Activated CD4-positive, alpha-beta memory T cell treated with anti-CD3 and anti-CD28 coated beads, Interleukin-2, amount 10 ng/mL, durations not matched to agents 7 days and 5 days (primary cell): ENCODE measurements at regions not wholly inside any gene's neighbourhood (a gene's known extent, or its start where the extent isn't known, plus 50 kb on each side); places are given as distances from the start of the nearest gene placed in this dataset.

Experiments
- CTCF ChIA-PET: fragments of 350-600 bp; sonication (Branson Sonifier 250); formaldehyde crosslinking; loops from one replicate; lab custom pipeline; 2021; ENCODE audit warnings: antibody characterized with exemption, inconsistent platforms; lab: Charles Lee
- POLR2A ChIA-PET: fragments of 350-600 bp; sonication (Branson Sonifier 250); formaldehyde crosslinking; loops from one replicate; lab custom pipeline; 2021; ENCODE audit warnings: antibody characterized with exemption; lab: Charles Lee
- DNase-seq: peaks from one replicate; pipeline ENCODE4 v3.0.0-alpha.2; 2020
- H3K27ac Mint-ChIP-seq: one replicate; pipeline ENCODE4 v1.8.0; 2021; ENCODE audit warnings: mild to moderate bottlenecking, mixed read lengths
- H3K27me3 Mint-ChIP-seq: one replicate; pipeline ENCODE4 v1.8.0; 2021; ENCODE audit warnings: mixed read lengths
- H3K36me3 Mint-ChIP-seq: one replicate; pipeline ENCODE4 v1.8.0; 2021; ENCODE audit warnings: low read depth, mixed read lengths
- H3K4me1 Mint-ChIP-seq: one replicate; pipeline ENCODE4 v1.8.0; 2021; ENCODE audit warnings: mixed read lengths
- H3K4me3 Mint-ChIP-seq: one replicate; pipeline ENCODE4 v1.8.0; 2021; ENCODE audit warnings: mild to moderate bottlenecking, mixed read lengths
- H3K9me3 Mint-ChIP-seq: one replicate; pipeline ENCODE4 v1.8.0; 2021; ENCODE audit warnings: mixed read lengths

DNA sequence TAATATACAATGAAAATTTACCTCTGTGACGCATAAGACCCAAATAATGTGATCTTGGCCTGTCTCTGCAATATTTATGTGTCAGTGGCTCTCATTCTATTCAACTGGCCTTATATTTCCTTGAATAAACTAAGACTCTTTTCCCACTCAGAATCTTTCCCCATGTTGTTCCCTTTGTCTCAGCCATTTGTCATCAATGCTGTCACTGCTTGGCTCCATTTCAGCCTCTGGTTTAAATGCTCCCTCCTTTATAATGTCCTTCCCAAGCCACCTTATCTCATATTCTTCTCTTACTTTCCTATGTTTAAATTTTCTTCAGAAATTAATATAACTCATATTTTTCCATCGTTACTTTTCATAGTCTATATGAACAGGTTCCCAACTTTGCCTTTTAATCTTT lies 158.3 kb upstream of the DTNA start:
- no peak overlapping the region for H3K4me3 Mint-ChIP-seq
- H3K9me3 Mint-ChIP-seq, result peaks cover 2% of the 10 kb centered on the region
- H3K36me3 Mint-ChIP-seq, result no peaks in the 10 kb centered on the region
- H3K27me3 Mint-ChIP-seq, result no peaks in the 10 kb centered on the region
- ChIA-PET POLR2A (no interaction called here), CTCF (no interaction called here)
- H3K27ac Mint-ChIP-seq, result no peak overlapping the region
- H3K4me1 Mint-ChIP-seq, result no peaks in the 10 kb centered on the region
- DNase-seq, result no peak

GRCh38 chr18:34562252-34562870 lies 147.7 kb upstream of the DTNA start:
- no peak overlapping the region for H3K27ac Mint-ChIP-seq
- no peaks in the 10 kb centered on the region for H3K4me1 Mint-ChIP-seq
- peaks cover 7% of the 10 kb centered on the region for H3K9me3 Mint-ChIP-seq
- ChIA-PET POLR2A (no interaction called here), CTCF (no interaction called here)
- DNase-seq, result no peak
- no peak overlapping the region for H3K4me3 Mint-ChIP-seq
- H3K36me3 Mint-ChIP-seq, result no peaks in the 10 kb centered on the region
- H3K27me3 Mint-ChIP-seq, result no peaks in the 10 kb centered on the region

DNA sequence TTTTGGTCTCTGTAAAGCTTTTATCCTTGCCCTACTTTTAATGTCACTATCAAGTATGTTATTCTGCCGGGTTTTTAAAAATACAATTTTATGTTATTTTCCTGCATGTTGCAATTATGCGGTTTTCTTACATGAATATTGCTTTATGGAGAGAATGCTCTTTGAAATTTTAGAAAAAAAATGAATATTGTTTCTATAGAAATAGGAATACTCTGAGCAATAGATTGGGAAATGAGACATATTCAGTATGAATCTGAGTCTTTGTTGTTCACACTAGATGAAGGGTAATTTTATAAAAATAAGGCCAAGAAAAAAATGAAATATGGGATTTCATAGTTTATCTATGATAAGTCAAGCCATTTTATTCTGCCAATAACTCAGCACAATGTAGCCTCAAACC lies 142.2 kb upstream of the DTNA start:
- Mint-ChIP-seq H3K4me3 (no peak overlapping the region), H3K36me3 (no peaks in the 10 kb centered on the region), H3K27ac (no peak overlapping the region), H3K4me1 (no peaks in the 10 kb centered on the region), H3K9me3 (peaks cover 3% of the 10 kb centered on the region), H3K27me3 (no peaks in the 10 kb centered on the region)
- ChIA-PET CTCF (no interaction called here), POLR2A (no interaction called here)
- DNase-seq, result no peak

GRCh38 chr18:34576622-34577021 lies 133.5 kb upstream of the DTNA start:
- H3K9me3 Mint-ChIP-seq, result peaks cover 4% of the 10 kb centered on the region
- CTCF ChIA-PET, result no interaction called here
- H3K27me3 Mint-ChIP-seq, result no peaks in the 10 kb centered on the region
- POLR2A ChIA-PET, result no interaction called here
- no peak overlapping the region for H3K4me3 Mint-ChIP-seq
- no peaks in the 10 kb centered on the region for H3K4me1 Mint-ChIP-seq
- DNase-seq, result no peak
- no peaks in the 10 kb centered on the region for H3K36me3 Mint-ChIP-seq
- no peak overlapping the region for H3K27ac Mint-ChIP-seq

GRCh38 chr18:34583895-34584294 lies 126.2 kb upstream of the DTNA start:
- no peaks in the 10 kb centered on the region for H3K27me3 Mint-ChIP-seq
- ChIA-PET CTCF (no interaction called here), POLR2A (no interaction called here)
- no peak overlapping the region for H3K4me3 Mint-ChIP-seq
- no peak overlapping the region for H3K27ac Mint-ChIP-seq
- DNase-seq, result no peak
- no peaks in the 10 kb centered on the region for H3K4me1 Mint-ChIP-seq
- no peaks in the 10 kb centered on the region for H3K36me3 Mint-ChIP-seq
- H3K9me3 Mint-ChIP-seq, result peaks cover 5% of the 10 kb centered on the region

GRCh38 chr18:34590503-34590902 lies 119.6 kb upstream of the DTNA start:
- ChIA-PET POLR2A (no interaction called here), CTCF (no interaction called here)

GRCh38 chr18:34591920-34592444 lies 118.1 kb upstream of the DTNA start:
- no peaks in the 10 kb centered on the region for H3K36me3 Mint-ChIP-seq
- H3K4me3 Mint-ChIP-seq, result no peak overlapping the region
- no peak overlapping the region for H3K27ac Mint-ChIP-seq
- DNase-seq, result no peak
- POLR2A ChIA-PET, result no interaction called here
- H3K27me3 Mint-ChIP-seq, result no peaks in the 10 kb centered on the region
- H3K4me1 Mint-ChIP-seq, result no peaks in the 10 kb centered on the region
- CTCF ChIA-PET, result no interaction called here
- no peaks in the 10 kb centered on the region for H3K9me3 Mint-ChIP-seq

More at GRCh38 chr18:34590503-34590902, 119.6 kb upstream of the DTNA start:
- H3K9me3 Mint-ChIP-seq, result no peaks in the 10 kb centered on the region
- no peak overlapping the region for H3K27ac Mint-ChIP-seq
- H3K27me3 Mint-ChIP-seq, result no peaks in the 10 kb centered on the region
- no peak overlapping the region for H3K4me3 Mint-ChIP-seq
- H3K36me3 Mint-ChIP-seq, result no peaks in the 10 kb centered on the region
- H3K4me1 Mint-ChIP-seq, result no peaks in the 10 kb centered on the region
- no peak for DNase-seq

- CTCF ChIA-PET, result no interaction called here
- DNase-seq, result no peak
Observed at GRCh38 chr18:34592481-34592880, 117.6 kb upstream of the DTNA start.

DNA sequence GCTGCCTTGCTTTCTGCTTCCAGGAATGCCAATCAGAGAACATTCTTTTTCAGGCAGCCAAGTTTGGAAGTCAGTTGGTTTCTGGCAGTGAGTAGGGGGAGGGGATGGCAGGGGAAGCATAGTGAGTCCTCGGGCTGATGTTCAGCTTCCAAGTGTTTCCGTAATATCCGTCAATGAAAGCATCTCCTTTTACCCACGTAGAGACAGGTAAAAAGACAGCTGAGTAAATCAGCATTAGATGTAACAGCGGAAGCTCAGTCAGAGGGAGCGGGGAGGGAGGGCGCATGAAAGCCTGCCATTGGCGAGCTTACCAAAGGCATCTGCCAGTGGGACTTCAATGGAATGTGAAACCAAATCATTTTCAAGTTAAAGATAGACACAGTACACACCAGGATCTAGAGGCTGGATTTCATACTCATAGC lies 117.1 kb upstream of the DTNA start:
- no peaks in the 10 kb centered on the region for H3K9me3 Mint-ChIP-seq
- no peak overlapping the region for H3K4me3 Mint-ChIP-seq
- no peaks in the 10 kb centered on the region for H3K4me1 Mint-ChIP-seq
- H3K36me3 Mint-ChIP-seq, result no peaks in the 10 kb centered on the region
- DNase-seq, result no peak
- H3K27me3 Mint-ChIP-seq, result no peaks in the 10 kb centered on the region
- POLR2A ChIA-PET, result no interaction called here
- H3K27ac Mint-ChIP-seq, result no peak overlapping the region
- CTCF ChIA-PET, result no interaction called here

More at GRCh38 chr18:34592481-34592880, 117.6 kb upstream of the DTNA start:
- Mint-ChIP-seq H3K27ac (no peak overlapping the region), H3K36me3 (no peaks in the 10 kb centered on the region), H3K4me1 (no peaks in the 10 kb centered on the region), H3K4me3 (no peak overlapping the region), H3K27me3 (no peaks in the 10 kb centered on the region), H3K9me3 (no peaks in the 10 kb centered on the region)
- POLR2A ChIA-PET, result no interaction called here

- H3K27me3 Mint-ChIP-seq, result no peaks in the 10 kb centered on the region
- POLR2A ChIA-PET, result no interaction called here
Observed at GRCh38 chr18:34594266-34594665, 115.8 kb upstream of the DTNA start.

GRCh38 chr18:34595690-34596089 lies 114.4 kb upstream of the DTNA start:
- Mint-ChIP-seq H3K4me1 (no peaks in the 10 kb centered on the region), H3K9me3 (no peaks in the 10 kb centered on the region), H3K4me3 (no peak overlapping the region), H3K27ac (no peak overlapping the region), H3K36me3 (no peaks in the 10 kb centered on the region), H3K27me3 (no peaks in the 10 kb centered on the region)
- POLR2A ChIA-PET, result no interaction called here
- CTCF ChIA-PET, result no interaction called here
- DNase-seq, result no peak

More at GRCh38 chr18:34594266-34594665, 115.8 kb upstream of the DTNA start:
- Mint-ChIP-seq H3K9me3 (no peaks in the 10 kb centered on the region), H3K4me1 (no peaks in the 10 kb centered on the region), H3K36me3 (no peaks in the 10 kb centered on the region), H3K4me3 (no peak overlapping the region), H3K27ac (no peak overlapping the region)
- no peak for DNase-seq
- CTCF ChIA-PET, result no interaction called here

GRCh38 chr18:34598120-34598635 lies 111.9 kb upstream of the DTNA start:
- H3K27ac Mint-ChIP-seq, result no peak overlapping the region
- no peaks in the 10 kb centered on the region for H3K9me3 Mint-ChIP-seq
- no peak for DNase-seq
- H3K27me3 Mint-ChIP-seq, result no peaks in the 10 kb centered on the region
- no peak overlapping the region for H3K4me3 Mint-ChIP-seq
- H3K4me1 Mint-ChIP-seq, result no peaks in the 10 kb centered on the region
- H3K36me3 Mint-ChIP-seq, result no peaks in the 10 kb centered on the region
- ChIA-PET POLR2A (no interaction called here), CTCF (no interaction called here)

DNA sequence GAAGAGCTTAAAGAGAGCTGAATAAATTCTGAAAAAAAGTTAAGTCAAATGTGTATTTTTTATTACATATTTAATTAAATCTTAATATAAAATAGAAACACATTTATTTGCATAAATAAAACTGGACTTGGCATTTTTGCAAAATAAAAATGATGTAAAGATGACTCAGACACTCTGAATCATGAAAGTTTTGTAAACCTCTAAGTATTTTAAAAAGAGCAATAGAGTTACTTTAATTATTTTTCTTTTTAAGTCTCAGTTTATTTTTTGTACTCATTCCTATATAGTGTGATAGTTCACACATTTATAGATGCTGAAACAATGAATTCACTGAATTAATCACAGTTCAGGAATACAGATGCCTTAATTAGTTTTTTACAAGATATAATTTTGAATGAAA lies 109.9 kb upstream of the DTNA start:
- Mint-ChIP-seq H3K4me1 (no peaks in the 10 kb centered on the region), H3K9me3 (no peaks in the 10 kb centered on the region), H3K27me3 (no peaks in the 10 kb centered on the region), H3K36me3 (no peaks in the 10 kb centered on the region), H3K4me3 (no peak overlapping the region), H3K27ac (no peak overlapping the region)
- ChIA-PET POLR2A (no interaction called here), CTCF (no interaction called here)
- DNase-seq, result no peak
